C4-2B (cell line): ENCODE measurements at regions not wholly inside any gene's neighbourhood (a gene's known extent, or its start where the extent isn't known, plus 50 kb on each side); places are given as distances from the start of the nearest gene placed in this dataset.
"Not testable (repeated sequence)": the region's sequence is repeated elsewhere in the genome, so short reads cannot be mapped to it uniquely, and the experiment has no call there.

Source experiments
- H3K27ac ChIP-seq: fragments of 450-650 bp; 2 replicates; pipeline ENCODE4 v1.5.1; 2017
- ZFX ChIP-seq: fragments of 450-650 bp; IDR thresholded peaks from 2 replicates; pipeline ENCODE4 v1.6.1; 2017
- TF ChIP-seq, protein P1 (sequence below): fragments of 450-650 bp; conservative IDR thresholded peaks from 2 replicates; pipeline ENCODE4 v1.5.1; 2017; ENCODE audit warnings: mild to moderate bottlenecking

DNA sequence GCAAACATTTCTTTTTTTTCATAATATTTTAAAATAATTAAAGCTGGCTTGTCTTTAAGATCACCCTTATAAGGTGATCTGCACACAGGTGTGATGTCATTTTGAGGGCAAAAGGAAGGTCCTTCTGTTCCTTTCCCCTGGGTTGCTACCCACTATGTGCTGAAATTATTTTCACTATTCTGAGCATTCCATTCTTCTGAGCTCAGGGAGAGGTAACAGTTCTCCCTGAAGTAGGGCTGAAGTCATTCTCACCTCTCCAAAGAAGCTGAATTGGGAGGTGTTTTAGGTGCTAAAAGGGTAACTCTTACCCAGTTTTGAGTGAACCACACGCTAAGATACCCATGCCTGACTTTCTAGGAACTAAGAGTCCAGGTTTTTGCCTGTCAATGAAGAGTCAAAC is 247.6 kb downstream of the SLC4A3 start:
- no peak overlapping the region for H3K27ac ChIP-seq
- TF ChIP-seq ZFX = no peak
- TF ChIP-seq, protein P1, sequence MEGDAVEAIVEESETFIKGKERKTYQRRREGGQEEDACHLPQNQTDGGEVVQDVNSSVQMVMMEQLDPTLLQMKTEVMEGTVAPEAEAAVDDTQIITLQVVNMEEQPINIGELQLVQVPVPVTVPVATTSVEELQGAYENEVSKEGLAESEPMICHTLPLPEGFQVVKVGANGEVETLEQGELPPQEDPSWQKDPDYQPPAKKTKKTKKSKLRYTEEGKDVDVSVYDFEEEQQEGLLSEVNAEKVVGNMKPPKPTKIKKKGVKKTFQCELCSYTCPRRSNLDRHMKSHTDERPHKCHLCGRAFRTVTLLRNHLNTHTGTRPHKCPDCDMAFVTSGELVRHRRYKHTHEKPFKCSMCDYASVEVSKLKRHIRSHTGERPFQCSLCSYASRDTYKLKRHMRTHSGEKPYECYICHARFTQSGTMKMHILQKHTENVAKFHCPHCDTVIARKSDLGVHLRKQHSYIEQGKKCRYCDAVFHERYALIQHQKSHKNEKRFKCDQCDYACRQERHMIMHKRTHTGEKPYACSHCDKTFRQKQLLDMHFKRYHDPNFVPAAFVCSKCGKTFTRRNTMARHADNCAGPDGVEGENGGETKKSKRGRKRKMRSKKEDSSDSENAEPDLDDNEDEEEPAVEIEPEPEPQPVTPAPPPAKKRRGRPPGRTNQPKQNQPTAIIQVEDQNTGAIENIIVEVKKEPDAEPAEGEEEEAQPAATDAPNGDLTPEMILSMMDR = no peak

DNA sequence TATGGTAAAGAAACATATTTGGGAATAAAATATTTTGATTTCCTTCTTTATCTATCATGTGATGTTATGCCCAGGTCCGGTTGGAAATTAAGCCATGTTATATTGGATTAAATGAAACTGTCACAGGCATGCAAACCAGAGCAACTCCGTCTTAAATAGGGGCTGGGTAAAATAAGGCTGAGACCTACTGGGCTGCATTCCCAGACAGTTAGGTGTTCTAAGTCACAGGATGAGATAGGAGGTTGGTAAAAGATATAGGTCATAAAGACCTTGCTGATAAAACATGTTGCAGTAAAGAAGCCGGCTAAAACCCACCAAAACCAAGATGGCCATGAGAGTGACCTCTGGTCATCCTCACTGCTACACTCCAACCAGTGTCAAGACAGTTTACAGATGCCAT is 248.6 kb downstream of the SLC4A3 start:
- H3K27ac ChIP-seq = not testable (repeated sequence)

DNA sequence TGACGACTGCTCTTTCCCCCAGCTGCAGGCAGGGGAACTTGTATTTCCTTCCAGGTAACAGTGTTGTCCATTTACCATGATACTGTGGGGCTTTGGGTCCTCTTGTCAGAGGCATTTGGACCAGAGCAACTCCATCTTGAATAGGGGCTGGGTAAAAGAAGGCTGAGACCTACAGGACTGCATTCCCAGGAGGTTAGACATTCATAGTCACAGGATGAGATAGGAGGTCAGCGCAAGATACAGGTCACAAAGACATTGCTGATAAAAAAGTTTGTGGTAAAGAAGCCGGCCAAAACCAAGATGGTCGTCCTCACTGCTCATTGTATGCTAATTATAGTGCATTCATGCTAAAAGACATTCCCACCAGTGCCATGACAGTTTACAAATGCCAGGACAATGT is 249.5 kb downstream of the SLC4A3 start:
- no peak for TF ChIP-seq ZFX
- H3K27ac ChIP-seq = no peak overlapping the region

DNA sequence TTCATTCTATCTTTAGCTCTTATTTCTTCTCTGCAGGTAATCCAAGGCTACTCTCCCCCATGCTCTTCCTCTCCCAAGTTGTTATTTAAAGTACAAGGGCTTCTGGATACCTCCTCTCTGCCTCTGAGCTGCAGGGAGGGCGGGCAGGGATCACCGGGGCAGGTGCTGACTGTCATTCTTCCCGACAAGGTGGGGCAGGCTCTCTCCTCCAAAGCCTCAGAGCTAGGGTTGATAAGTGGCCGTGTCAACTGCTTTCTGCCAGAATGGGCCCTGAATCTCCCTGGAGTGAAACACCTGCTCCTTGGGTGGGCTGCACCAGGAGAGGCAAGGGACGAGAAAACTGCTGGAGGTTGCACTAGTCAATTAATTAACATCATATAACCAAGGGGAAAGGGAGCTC is 250.3 kb downstream of the SLC4A3 start:
- H3K27ac ChIP-seq = no peak overlapping the region
- no peak for TF ChIP-seq ZFX
- TF ChIP-seq, protein P1 = no peak

DNA sequence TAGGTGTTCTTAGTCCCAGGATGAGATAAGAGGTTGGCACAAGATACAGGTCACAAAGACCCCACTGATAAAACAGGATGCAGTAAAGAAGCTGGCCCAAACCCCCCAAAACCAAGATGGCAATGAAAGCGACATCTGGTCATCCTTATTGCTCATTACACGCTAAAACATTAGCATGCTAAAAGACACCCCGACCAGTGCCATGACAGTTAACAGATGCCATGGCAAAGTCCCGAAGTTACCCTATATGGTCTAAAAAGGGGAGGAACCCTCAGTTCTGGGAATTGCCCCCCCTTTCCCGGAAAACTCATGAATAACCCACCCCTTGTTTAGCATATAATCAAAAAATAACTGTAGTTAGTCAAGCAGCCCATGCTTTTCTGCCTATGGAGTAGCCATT is 251.1 kb downstream of the SLC4A3 start:
- no peak overlapping the region for H3K27ac ChIP-seq
- TF ChIP-seq, protein P1 = no peak
- TF ChIP-seq ZFX = no peak

DNA sequence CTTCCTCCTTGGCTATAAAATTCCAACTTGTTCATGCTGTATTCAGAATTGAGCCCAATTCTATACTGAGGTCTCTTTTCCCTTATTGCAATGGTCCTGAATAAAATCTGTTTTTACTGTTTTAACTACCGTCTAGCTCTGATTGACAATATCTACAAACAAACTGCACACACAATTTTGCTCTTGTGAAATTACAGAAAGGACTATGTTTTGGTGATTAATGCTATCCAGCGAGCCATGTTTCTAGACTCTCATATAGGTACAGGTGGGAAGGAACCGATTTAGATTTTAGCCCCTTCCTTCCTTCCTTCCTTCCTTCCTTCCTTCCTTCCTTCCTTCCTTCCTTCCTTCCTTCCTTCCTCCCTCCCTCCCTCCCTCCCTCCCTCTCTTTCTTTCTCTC is 254.4 kb downstream of the SLC4A3 start:
- no peak overlapping the region for H3K27ac ChIP-seq
- TF ChIP-seq, protein P1 = no peak
- no peak for TF ChIP-seq ZFX

DNA sequence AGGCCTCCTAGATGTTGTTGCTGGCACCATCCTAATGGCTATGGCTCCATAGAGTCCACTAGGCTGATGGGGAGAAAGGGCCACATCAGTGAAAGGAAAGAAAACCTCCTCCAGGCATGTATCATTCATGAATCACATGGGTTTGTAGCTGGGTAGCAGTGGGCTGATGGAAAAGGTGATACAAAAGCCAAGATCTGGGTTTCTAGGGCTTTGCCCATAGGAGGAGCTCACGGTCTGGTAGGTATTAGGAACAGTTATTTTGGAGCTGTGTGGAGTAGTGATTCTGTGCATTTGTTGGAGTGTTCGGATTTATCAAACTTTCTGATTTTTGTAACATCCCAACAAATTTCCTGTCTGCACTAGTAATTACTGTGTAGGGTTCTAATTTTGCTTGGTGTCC is 259.2 kb downstream of the SLC4A3 start:
- no peak overlapping the region for H3K27ac ChIP-seq
- no peak for TF ChIP-seq ZFX
- TF ChIP-seq, protein P1 = no peak

DNA sequence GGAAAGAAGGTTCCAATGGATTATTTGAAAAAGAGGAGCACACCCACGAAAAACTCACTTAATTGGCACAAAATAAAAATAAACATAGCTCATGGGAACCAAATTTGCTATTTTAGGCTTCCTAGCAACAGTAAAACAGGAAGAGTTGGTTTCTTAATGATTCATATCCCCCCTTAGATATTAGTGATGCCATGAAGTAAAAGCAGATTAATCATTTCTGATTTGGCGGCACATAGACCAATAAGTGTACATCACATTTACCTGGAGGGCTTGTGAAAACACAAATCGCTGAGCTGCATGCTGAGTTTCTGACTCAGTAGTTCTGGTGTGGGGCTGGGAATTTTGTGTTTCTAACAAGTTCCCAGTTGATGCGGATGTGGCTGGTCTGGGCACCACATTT is 260.4 kb downstream of the SLC4A3 start:
- no peak overlapping the region for H3K27ac ChIP-seq
- no peak for TF ChIP-seq ZFX
- TF ChIP-seq, protein P1 = no peak

DNA sequence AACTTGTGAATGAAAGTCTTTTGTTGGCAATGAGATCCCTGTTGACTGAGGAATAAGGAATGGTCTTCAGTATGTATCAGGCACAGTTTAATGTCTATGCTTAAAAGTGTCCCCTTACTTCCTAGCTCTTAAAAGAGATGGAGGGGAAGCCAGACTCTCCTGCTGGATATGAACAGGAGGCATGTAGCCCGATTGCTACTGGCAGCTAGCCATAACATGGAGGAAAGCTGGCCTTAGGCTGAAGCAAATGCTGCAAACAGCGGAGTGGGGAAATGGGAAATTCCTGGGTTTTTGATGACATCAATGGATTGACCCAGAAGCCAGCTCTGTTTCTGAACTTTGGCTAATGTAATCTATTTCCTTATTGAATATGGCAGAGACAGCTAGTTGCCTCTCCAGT is 266.1 kb downstream of the SLC4A3 start:
- TF ChIP-seq, protein P1 = no peak
- no peak for TF ChIP-seq ZFX
- H3K27ac ChIP-seq = no peak overlapping the region
